Progenitor cell of endocrine pancreas (in vitro differentiated cells): ENCODE measurements at regions not wholly inside any gene's neighbourhood (a gene's known extent, or its start where the extent isn't known, plus 50 kb on each side); places are given as distances from the start of the nearest gene placed in this dataset.

Source experiments
- DNase-seq: peaks from one replicate; pipeline ENCODE4 v3.0.0; 2021; ENCODE audit warnings: low spot score; ENCODE audit not compliant: unreplicated experiment
- H3K27ac Mint-ChIP-seq: 2 replicates; pipeline ENCODE4 v1.8.0; 2021; ENCODE audit warnings: mild to moderate bottlenecking, moderate library complexity, mixed read lengths
- H3K27me3 Mint-ChIP-seq: 2 replicates; pipeline ENCODE4 v1.8.0; 2021; ENCODE audit warnings: mixed read lengths
- H3K36me3 Mint-ChIP-seq: 2 replicates; pipeline ENCODE4 v1.8.0; 2022; ENCODE audit warnings: mixed read lengths; ENCODE audit not compliant: insufficient read depth
- H3K4me1 Mint-ChIP-seq: 2 replicates; pipeline ENCODE4 v1.8.0; 2021; ENCODE audit warnings: low read depth, mixed read lengths
- H3K4me3 Mint-ChIP-seq: 2 replicates; pipeline ENCODE4 v1.8.0; 2021; ENCODE audit warnings: low read depth, mild to moderate bottlenecking, moderate library complexity, mixed read lengths
- H3K9me3 Mint-ChIP-seq: 2 replicates; pipeline ENCODE4 v1.8.0; 2021; ENCODE audit warnings: low read depth, mixed read lengths
- TF ChIP-seq, protein P1 (sequence below): fragments of 200-600 bp; sonication (generic); IDR thresholded peaks from one replicate; pipeline ENCODE4 v1.5.0; 2021; ENCODE audit warnings: antibody characterized with exemption, mild to moderate bottlenecking; ENCODE audit not compliant: unreplicated experiment

DNA sequence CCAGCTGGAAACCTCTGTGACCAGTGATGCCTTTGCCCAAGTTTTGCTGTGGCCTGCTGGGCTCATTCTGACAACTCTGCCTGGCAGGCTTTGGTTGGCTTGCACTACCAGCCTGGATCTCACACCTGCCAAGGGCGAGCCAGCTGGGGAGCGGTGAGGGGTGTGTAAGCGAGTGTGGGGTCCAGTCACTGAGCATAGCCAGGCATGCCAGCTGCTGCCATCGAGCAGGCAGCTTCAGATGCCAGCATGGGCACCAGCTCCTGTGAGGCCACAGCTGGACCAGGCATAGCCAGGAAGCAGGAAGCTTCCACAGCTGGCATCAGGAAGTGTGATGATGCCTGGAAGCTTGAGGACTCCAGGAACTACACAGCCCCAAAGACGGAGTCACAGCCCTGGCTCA, 1674.6 kb downstream of the LRRC4C start:
- TF ChIP-seq, protein P1, sequence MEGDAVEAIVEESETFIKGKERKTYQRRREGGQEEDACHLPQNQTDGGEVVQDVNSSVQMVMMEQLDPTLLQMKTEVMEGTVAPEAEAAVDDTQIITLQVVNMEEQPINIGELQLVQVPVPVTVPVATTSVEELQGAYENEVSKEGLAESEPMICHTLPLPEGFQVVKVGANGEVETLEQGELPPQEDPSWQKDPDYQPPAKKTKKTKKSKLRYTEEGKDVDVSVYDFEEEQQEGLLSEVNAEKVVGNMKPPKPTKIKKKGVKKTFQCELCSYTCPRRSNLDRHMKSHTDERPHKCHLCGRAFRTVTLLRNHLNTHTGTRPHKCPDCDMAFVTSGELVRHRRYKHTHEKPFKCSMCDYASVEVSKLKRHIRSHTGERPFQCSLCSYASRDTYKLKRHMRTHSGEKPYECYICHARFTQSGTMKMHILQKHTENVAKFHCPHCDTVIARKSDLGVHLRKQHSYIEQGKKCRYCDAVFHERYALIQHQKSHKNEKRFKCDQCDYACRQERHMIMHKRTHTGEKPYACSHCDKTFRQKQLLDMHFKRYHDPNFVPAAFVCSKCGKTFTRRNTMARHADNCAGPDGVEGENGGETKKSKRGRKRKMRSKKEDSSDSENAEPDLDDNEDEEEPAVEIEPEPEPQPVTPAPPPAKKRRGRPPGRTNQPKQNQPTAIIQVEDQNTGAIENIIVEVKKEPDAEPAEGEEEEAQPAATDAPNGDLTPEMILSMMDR, result no peak
- no peak for DNase-seq
- Mint-ChIP-seq H3K4me3 (no peak overlapping the region), H3K27ac (no peak overlapping the region), H3K4me1 (peaks cover 1% of the 10 kb centered on the region), H3K27me3 (no peaks in the 10 kb centered on the region), H3K36me3 (no peaks in the 10 kb centered on the region), H3K9me3 (no peaks in the 10 kb centered on the region)

DNA sequence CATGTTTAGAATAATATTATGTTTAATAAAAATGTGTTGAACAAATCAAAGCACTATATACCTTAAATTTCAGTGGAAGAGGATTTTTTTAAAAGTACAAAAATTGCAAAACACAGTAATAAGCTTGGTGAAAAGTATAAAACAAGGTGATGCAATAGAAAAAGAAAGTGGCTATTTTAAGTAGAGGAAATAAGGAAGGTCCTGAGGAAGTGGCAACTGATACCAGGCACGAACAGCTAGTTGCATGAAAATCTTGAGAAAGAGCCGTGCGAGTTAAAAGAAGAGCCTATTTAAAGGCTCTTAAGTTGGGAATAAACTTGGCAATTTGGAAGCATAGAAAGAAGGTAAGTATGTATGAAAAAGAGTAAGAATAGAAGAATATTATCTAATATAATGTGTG, 1679.3 kb downstream of the LRRC4C start:
- H3K9me3 Mint-ChIP-seq, result no peaks in the 10 kb centered on the region
- no peak overlapping the region for H3K27ac Mint-ChIP-seq
- no peaks in the 10 kb centered on the region for H3K27me3 Mint-ChIP-seq
- TF ChIP-seq, protein P1, result no peak
- H3K4me1 Mint-ChIP-seq, result peaks cover 13% of the 10 kb centered on the region
- DNase-seq, result no peak
- no peaks in the 10 kb centered on the region for H3K36me3 Mint-ChIP-seq
- no peak overlapping the region for H3K4me3 Mint-ChIP-seq

DNA sequence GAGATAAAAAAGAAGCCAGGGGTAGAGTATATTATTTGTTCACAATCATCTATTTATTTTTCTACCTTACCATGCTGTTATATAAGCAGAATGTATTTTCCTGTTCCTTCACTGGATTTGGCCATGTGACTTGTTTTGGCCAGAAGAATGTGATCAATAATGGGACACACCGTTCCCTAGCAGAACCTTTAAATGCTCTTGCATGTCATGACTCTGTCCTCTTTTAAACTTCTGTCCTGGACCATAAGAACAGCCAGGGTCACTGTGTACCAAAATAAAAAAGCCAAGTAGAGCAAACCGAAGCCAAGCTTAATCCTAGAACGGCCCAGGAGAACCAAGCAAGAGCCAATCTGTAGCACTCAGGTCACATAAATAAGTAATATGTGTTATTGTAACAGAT, 1682.4 kb downstream of the LRRC4C start:
- no peak overlapping the region for H3K4me3 Mint-ChIP-seq
- no peaks in the 10 kb centered on the region for H3K9me3 Mint-ChIP-seq

DNA sequence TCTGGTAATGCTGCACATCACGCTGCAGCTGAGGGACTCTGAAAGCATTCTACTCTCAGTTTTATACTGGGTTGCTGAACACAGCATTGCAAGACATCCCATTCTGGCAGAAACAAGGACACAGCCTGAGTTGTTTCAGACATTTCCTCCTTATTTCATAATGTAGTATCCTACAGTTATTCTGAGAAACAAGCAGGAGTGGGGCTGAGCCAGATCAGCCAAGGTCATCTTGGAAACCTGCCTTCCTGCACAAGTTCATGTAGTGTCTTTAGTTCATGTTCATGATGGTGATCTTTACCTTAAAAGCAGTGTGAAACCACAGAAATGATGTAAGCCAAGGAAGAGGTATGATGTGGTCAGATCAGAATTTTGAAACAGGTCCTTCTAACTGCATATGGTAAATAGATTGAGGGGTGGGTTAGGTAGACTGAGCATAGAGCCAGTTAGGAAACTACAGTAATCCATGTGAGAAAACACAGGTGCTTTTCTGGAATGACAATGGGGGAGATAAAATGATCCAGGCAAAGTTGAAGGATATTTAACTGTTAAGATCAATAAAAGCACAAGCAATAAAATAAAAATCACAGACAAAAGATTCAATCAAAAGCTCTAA, 1686.8 kb downstream of the LRRC4C start:
- TF ChIP-seq, protein P1, result no peak
- H3K9me3 Mint-ChIP-seq, result no peaks in the 10 kb centered on the region
- no peaks in the 10 kb centered on the region for H3K27me3 Mint-ChIP-seq
- H3K27ac Mint-ChIP-seq, result no peak overlapping the region
- DNase-seq, result no peak
- H3K4me1 Mint-ChIP-seq, result peaks cover 4% of the 10 kb centered on the region
- no peak overlapping the region for H3K4me3 Mint-ChIP-seq
- H3K36me3 Mint-ChIP-seq, result no peaks in the 10 kb centered on the region

More for the DNA sequence above, 1682.4 kb downstream of the LRRC4C start:
- H3K36me3 Mint-ChIP-seq, result no peaks in the 10 kb centered on the region
- TF ChIP-seq, protein P1, result no peak
- H3K27ac Mint-ChIP-seq, result no peak overlapping the region
- no peak for DNase-seq
- peaks cover 13% of the 10 kb centered on the region for H3K4me1 Mint-ChIP-seq
- no peaks in the 10 kb centered on the region for H3K27me3 Mint-ChIP-seq

DNA sequence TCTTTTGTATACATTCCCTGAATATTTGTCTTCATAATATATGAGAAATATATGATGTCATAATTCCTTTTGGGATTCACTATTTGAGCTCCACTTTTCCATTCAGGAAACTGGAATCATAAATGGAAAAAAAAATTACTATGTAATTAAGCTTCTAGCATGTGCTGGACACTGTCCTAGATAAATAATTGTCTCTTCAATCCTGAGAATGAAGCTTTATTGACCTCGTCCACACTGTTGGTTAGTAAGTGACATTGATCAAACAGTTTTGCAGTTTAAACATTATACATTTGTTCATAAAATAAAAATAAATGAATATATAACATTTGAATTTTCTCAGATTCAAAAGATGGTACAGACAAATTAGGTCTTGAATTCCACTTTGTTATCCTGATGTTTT, 1691.2 kb downstream of the LRRC4C start:
- DNase-seq, result no peak
- Mint-ChIP-seq H3K4me3 (no peak overlapping the region), H3K4me1 (no peaks in the 10 kb centered on the region), H3K36me3 (no peaks in the 10 kb centered on the region), H3K27me3 (no peaks in the 10 kb centered on the region), H3K9me3 (no peaks in the 10 kb centered on the region), H3K27ac (no peak overlapping the region)
- TF ChIP-seq, protein P1, result no peak
